ENCODE measurements at regions not wholly inside any gene's neighbourhood (a gene's known extent, or its start where the extent isn't known, plus 50 kb on each side); places are given as distances from the start of the nearest gene placed in this dataset.

DNA sequence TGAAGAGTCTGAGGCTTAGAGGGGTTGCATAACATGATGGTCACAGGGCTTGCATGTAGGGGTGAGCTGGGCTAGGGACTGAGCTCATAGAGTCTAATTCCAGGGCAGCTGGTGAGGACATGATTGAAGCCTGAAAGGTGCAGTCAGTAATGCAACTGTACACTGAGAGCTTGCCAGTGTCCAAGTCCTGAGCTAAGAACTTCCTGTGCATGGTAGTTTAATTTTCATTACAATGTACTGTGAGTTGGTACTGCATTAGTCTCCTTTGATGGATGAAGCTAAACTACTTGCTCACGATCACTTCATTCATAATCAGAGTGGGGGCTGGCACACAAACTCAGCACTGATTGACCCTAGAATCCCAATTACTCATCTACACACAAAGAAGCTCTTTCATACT, 156.4 kb upstream of the CRBN start:
- TF ChIP-seq POLR2AphosphoS5 (IDR thresholded peaks at IDR 0.05; ENCODE audit: borderline replicate concordance, low read depth, low read length) (no peak), EZH2 (IDR thresholded peaks at IDR 0.05) (no peak), FOXP2 (optimal IDR thresholded peaks at IDR 0.05; ENCODE audit: control extremely low read depth, extremely low read length, insufficient read depth) (no peak)

Data from SK-N-MC (cell line).